Keratinocyte (primary cell): ENCODE measurements at regions not wholly inside any gene's neighbourhood (a gene's known extent, or its start where the extent isn't known, plus 50 kb on each side); places are given as distances from the start of the nearest gene placed in this dataset.

Experiments used
- DNase-seq: peaks from one replicate; pipeline ENCODE4 v3.0.0-alpha.2; 2011; ENCODE audit warnings: low read depth, missing footprints, low spot score
- FAIRE-seq: peaks from 2 replicates; lab custom pipeline; 2011; peaks lifted over from hg19 to GRCh38; lab: Jason Lieb, UNC
- H2AFZ ChIP-seq: 2 replicates; pipeline ENCODE4 v1.6.0; 2012; ENCODE audit warnings: low read length, control low read depth, inconsistent platforms; ENCODE audit not compliant: control insufficient read depth
- H3K27ac ChIP-seq: 2 replicates; pipeline ENCODE4 v1.5.1; 2011; ENCODE audit warnings: low read length; ENCODE audit not compliant: control insufficient read depth, insufficient read depth
- H3K27me3 ChIP-seq: 3 replicates; pipeline ENCODE4 v1.6.0; 2011; ENCODE audit warnings: low read length; ENCODE audit not compliant: control insufficient read depth, insufficient read depth; ENCODE audit errors: extremely low read depth
- H3K36me3 ChIP-seq, 2 experiments: 2 replicates in 1 of 2; 3 replicates in 1 of 2; pipeline ENCODE4 v1.5.1; 2011; ENCODE audit warnings: low read length in 2 of 2, mild to moderate bottlenecking in 1 of 2; ENCODE audit not compliant: control insufficient read depth in 2 of 2, insufficient read depth in 2 of 2; ENCODE audit errors: extremely low read depth in 1 of 2
- H3K4me1 ChIP-seq: 3 replicates; pipeline ENCODE4 v1.5.1; 2011; ENCODE audit warnings: low read length; ENCODE audit not compliant: control insufficient read depth, insufficient read depth; ENCODE audit errors: extremely low read depth
- H3K4me2 ChIP-seq: 3 replicates; pipeline ENCODE4 v1.6.0; 2011; ENCODE audit warnings: low read depth, low read length; ENCODE audit not compliant: control insufficient read depth, insufficient read depth; ENCODE audit errors: extremely low read depth
- H3K4me3 ChIP-seq, 3 experiments: fragments of 200-600 bp in 1 of 3; sonication (generic) in 1 of 3; 2 replicates in 2 of 3; 3 replicates in 1 of 3; pipeline ENCODE4 v1.5.1; 2011 to 2016; ENCODE audit warnings: low read length in 3 of 3, mild to moderate bottlenecking in 3 of 3, control low read depth in 2 of 3, inconsistent platforms in 1 of 3, low read depth in 1 of 3, mixed read lengths in 1 of 3, mixed run types in 1 of 3, moderate library complexity in 1 of 3; ENCODE audit not compliant: control insufficient read depth in 2 of 3, insufficient read depth in 2 of 3; ENCODE audit errors: extremely low read depth in 1 of 3
- H3K79me2 ChIP-seq: 2 replicates; pipeline ENCODE4 v1.6.0; 2012; ENCODE audit warnings: low read length; ENCODE audit not compliant: control insufficient read depth, insufficient read depth
- H3K9ac ChIP-seq: 3 replicates; pipeline ENCODE4 v1.6.0; 2011; ENCODE audit warnings: low read length; ENCODE audit not compliant: control insufficient read depth, insufficient read depth; ENCODE audit errors: extremely low read depth
- H3K9me1 ChIP-seq: 3 replicates; pipeline ENCODE4 v1.6.0; 2011; ENCODE audit warnings: low read length; ENCODE audit not compliant: control insufficient read depth, insufficient read depth; ENCODE audit errors: extremely low read depth
- H3K9me3 ChIP-seq: 2 replicates; pipeline ENCODE4 v1.5.1; 2012; ENCODE audit warnings: low read depth, low read length; ENCODE audit not compliant: control insufficient read depth
- H4K20me1 ChIP-seq: 3 replicates; pipeline ENCODE4 v1.6.0; 2011; ENCODE audit warnings: low read length; ENCODE audit not compliant: control insufficient read depth, insufficient read depth; ENCODE audit errors: extremely low read depth
- EZH2 ChIP-seq: IDR thresholded peaks from one replicate; pipeline ENCODE4 v1.6.1; 2012; ENCODE audit warnings: inconsistent platforms, mild to moderate bottlenecking, low read length, moderate library complexity
- dilution Hi-C: fragments of 300-500 bp; cut with MboI; formaldehyde crosslinking; loops from one replicate; pipeline ENCODE4 v1.7.0; 2020; ENCODE audit warnings: low sequenced_read_pairs; ENCODE audit not compliant: extremely low pct_ligation_motif_present
- TF ChIP-seq, protein P1 (sequence below), 3 experiments: IDR thresholded peaks in 1 of 3; conservative IDR thresholded peaks in 1 of 3; optimal IDR thresholded peaks in 1 of 3; 2 replicates in 2 of 3; 3 replicates in 1 of 3; pipeline versions ENCODE3 to v1.5.1; 2011; ENCODE audit warnings: low read length in 3 of 3, mild to moderate bottlenecking in 3 of 3, moderate library complexity in 2 of 3, control low read depth in 1 of 3, inconsistent platforms in 1 of 3; ENCODE audit not compliant: insufficient read depth in 2 of 3; ENCODE audit errors: extremely low read depth in 1 of 3

DNA sequence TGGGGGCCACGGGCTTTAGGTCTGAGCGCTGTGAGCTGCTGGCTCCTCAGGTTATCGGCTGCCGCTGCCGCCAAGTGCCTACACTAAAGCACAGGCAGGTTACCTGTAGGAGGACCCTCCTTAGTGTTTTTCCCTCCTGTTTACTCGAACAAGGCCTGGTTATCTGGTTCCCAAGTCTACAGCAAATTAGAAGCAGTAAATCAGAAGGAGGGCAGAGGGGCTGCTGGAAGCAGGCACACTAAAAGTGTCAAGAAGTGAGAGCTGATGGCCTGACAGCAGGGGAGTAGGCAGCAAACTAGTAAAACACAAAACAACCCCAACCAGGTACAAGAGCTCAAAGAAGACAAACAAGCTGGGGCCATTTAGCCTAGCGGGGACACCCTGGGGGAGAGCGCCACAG, 125.0 kb upstream of the PJA1 start:
- FAIRE-seq, result no peak
- peaks cover 7% of the 10 kb centered on the region for H3K4me1 ChIP-seq
- no peaks in the 10 kb centered on the region for H3K79me2 ChIP-seq
- dilution Hi-C loops, result no loop called here
- H4K20me1 ChIP-seq, result no peaks in the 10 kb centered on the region
- H3K4me2 ChIP-seq, result no peak overlapping the region
- DNase-seq, result no peak
- no peak overlapping the region for H3K27ac ChIP-seq
- no peaks in the 10 kb centered on the region for H3K9me3 ChIP-seq
- no peak overlapping the region for H3K4me3 ChIP-seq
- H2AFZ ChIP-seq, result no peak overlapping the region
- H3K27me3 ChIP-seq, result no peaks in the 10 kb centered on the region
- H3K36me3 ChIP-seq, result no peaks in the 10 kb centered on the region
- no peaks in the 10 kb centered on the region for H3K9me1 ChIP-seq
- H3K9ac ChIP-seq, result no peak overlapping the region
- TF ChIP-seq, protein P1, sequence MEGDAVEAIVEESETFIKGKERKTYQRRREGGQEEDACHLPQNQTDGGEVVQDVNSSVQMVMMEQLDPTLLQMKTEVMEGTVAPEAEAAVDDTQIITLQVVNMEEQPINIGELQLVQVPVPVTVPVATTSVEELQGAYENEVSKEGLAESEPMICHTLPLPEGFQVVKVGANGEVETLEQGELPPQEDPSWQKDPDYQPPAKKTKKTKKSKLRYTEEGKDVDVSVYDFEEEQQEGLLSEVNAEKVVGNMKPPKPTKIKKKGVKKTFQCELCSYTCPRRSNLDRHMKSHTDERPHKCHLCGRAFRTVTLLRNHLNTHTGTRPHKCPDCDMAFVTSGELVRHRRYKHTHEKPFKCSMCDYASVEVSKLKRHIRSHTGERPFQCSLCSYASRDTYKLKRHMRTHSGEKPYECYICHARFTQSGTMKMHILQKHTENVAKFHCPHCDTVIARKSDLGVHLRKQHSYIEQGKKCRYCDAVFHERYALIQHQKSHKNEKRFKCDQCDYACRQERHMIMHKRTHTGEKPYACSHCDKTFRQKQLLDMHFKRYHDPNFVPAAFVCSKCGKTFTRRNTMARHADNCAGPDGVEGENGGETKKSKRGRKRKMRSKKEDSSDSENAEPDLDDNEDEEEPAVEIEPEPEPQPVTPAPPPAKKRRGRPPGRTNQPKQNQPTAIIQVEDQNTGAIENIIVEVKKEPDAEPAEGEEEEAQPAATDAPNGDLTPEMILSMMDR (optimal IDR thresholded peaks at IDR 0.05 in 1 of 3, IDR thresholded peaks at IDR 0.05 in 1 of 3, conservative IDR thresholded peaks at IDR 0.05 in 1 of 3; ENCODE audit: extremely low read depth in 1 of 3, insufficient read depth in 2 of 3, low read length in 3 of 3), result no peak
- TF ChIP-seq EZH2, result no peak

DNA sequence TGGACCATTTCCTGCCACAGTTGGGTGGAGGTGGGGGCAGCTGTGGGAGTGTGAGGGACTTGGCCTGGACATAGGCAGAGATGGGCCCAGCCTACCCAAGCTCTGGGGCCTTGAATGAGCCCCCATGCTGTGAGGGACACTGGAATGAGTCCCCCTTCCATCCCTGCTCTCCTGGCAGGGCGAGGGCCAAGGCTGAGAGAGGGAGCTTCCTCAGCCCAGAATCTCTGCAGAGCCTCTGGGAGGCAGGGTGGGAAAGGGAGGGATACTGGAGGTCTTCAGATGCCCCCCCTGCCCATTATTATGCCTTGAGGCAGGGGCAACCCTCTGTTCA, 124.5 kb upstream of the PJA1 start:
- Histone ChIP-seq H3K79me2 (no peaks in the 10 kb centered on the region), H3K4me2 (no peak overlapping the region), H3K27ac (no peak overlapping the region), H3K4me1 (peaks cover 10% of the 10 kb centered on the region), H3K27me3 (no peaks in the 10 kb centered on the region), H3K36me3 (no peaks in the 10 kb centered on the region), H3K9me1 (no peaks in the 10 kb centered on the region), H3K9ac (no peak overlapping the region), H2AFZ (no peak overlapping the region), H3K4me3 (no peak overlapping the region), H4K20me1 (no peaks in the 10 kb centered on the region), H3K9me3 (no peaks in the 10 kb centered on the region)
- FAIRE-seq (no peak), DNase-seq (no peak)
- TF ChIP-seq, protein P1 (optimal IDR thresholded peaks at IDR 0.05 in 1 of 3, IDR thresholded peaks at IDR 0.05 in 1 of 3, conservative IDR thresholded peaks at IDR 0.05 in 1 of 3; ENCODE audit: extremely low read depth in 1 of 3, insufficient read depth in 2 of 3, low read length in 3 of 3), result no peak
- no peak for TF ChIP-seq EZH2
- dilution Hi-C loops, result no loop called here
